ENCODE measurements at regions not wholly inside any gene's neighbourhood (a gene's known extent, or its start where the extent isn't known, plus 50 kb on each side); places are given as distances from the start of the nearest gene placed in this dataset.

- no peak for DNase-seq
Observed at GRCh38 chr3:107969994-107970819, 120.6 kb downstream of the CD47 start.

- no peak for DNase-seq
Observed at GRCh38 chr3:107969525-107969924, 121.3 kb downstream of the CD47 start.

DNA sequence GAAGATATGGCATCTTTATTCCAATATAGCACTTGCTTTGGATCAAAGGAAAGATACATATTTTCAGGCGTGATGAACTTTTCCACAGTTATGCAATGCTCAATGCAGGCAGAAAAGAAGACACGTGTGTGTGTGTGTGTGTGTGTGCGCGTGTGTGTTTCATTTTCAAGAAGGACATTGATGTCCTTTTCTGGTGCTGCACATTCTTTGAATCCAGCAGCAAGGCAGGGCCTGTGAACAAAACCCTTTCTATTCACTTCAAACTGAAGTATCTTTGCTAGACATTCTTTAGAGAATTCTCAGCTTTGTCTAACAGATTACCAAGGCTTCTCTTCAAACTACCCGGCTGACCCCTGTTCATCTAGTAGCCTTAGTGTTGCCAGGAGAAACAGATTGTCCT is 124.6 kb downstream of the CD47 start:
- no peak for DNase-seq

DNA sequence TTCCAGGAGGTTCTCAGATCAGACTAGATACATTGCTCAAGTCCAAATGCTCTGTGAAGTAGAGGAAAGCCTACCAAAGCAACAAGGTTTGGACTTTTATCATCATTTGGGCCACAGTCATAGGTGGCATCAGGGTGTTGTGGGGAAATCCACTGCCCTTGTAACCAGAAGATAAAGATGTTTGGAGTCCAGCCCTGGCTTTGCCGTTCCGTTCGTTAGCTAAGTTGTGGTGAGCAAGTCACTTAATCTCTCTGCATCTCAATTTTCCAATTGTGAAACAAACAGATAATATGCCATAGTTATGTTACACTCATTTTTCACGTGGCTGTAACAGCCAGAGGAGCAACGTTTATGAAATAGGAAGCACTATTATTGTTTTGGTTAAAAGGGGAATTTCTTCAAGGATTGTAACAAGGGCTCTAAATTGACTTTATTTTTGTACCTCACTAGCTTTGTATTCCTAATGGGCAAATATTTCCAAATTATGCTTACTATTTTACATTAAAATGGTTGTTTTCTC is 125.6 kb downstream of the CD47 start:
- DNase-seq: no peak

DNA sequence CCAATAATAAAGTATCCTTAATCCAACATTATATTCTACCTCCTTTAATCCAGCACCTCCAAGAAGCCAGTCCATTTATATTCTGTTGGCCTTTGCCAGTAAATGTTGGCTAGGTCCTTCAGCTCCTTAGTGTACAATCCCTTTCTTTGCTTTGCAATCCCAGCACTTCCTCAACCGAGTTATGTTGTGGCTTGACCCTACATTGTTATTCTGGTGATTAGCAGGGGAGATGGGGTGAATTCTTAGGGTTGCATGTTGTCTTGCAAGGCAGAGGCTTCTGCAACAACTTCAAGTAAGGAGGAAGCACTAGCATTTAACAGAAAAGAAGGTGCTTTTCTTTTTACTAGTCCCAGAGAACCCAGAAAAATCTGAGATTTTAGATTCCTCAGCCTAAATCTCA is 127.2 kb downstream of the CD47 start:
- DNase-seq: no peak

DNA sequence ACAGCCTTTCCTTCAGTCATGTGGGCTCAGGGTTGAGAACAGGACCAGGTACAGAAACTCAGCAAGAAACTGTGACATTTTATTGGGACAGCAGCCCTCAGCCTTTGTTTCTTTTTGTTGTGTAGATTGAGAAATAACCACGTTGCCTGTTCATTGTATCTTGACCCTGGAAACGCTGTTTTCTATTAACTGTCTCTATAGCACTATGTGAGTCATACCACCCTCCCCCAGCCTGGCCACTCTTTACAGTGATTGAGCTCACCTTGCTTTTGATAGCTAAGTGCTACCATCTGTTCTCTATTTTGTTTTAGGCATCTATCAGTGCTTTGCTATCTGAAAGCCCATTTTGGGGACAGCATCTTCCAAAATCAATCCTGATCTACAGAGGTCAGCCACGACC is 127.9 kb downstream of the CD47 start:
- DNase-seq: no peak

- DNase-seq: no peak
Observed at GRCh38 chr3:107962037-107962436, 128.8 kb downstream of the CD47 start.

DNA sequence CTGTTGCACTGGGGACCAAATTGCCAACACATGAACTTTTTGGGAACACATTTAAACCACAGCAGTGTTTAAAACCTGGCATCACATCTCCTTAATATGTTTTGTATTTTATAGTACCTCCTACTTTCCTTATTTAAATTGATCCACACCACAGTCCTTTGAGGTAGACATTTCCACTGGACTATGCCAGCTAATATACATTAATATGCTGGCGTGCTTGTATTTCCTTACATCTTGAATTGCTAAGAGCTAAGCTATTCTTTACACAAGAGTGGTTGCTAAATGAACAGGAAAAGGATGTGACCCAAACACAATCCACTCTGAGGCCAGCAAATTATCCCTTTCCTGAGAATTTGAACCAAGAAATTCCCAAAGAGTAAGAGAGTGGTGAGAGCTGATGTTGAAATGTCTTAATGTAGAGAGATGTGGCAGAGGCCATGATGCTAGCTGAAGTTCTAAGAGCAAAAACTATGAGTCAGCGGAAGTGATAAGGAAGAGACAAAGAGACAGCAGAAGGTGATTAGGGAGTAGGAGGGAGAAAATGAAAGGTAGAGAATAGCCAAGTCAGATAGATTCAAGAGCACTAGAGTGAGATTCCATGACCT is 131.2 kb downstream of the CD47 start:
- DNase-seq: no peak

DNA sequence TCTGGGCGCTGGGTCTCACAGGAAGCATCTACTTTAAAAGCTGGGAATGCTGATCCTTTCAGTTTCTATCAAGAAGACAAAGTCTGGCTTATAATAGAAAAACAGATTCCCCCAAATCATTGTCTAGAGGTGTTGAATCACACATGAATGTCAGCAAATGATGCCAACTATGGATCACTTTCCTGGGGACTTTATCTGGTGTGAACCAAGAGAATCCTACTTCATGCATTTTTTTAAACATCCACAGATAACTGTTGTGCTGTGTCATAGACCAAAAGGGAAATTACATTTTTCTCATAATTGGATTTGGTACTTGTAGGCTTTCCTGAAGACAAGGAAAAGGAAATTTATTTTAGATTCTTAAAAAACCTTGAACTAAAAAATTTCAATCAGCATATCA is 132.7 kb downstream of the CD47 start:
- DNase-seq: no peak

DNA sequence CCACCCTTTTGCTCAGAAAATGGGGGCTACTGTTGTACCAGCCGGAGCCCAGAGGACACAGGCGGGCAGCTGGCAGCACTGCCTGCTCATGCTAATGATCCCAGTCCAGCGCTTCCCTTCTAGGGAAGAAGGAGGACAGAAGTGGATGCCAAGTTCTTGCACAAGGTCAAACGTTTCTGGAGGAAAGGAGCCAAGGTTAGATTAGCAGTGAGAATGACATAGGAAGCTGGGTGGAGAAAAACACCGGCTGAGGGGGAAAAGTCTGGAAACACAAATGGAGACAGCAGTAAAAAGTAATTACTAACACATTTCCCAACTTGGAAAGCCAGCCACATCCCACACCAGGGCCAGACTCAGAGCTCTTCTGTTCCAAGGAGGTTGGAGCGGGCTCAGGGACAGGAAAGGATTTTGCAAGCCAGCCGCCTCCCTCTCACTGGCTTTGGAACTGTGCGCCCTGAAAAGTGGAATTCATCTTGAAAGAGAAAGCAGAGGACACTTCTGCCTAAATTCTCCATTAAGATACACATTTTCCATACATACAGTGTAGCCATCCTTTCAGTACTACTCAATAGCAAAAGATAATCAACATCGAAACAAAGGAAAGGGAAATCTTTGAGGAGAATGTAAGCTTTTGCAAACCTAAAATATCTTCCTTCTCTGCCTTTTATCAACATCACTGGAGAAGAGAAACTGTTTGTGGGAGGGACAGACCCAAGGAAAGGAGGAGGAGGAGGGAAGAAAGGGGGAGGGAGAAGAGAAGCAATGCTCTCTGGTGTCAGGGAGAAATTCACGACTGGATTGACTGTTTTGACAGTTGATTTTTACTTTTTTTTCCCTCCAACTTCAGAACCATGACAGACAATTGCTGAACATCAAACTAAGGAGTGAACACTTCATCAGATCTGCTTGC is 133.6 kb downstream of the CD47 start:
- DNase-seq: no peak

GRCh38 chr3:107954845-107955244 is 136.0 kb downstream of the CD47 start:
- DNase-seq: no peak

DNA sequence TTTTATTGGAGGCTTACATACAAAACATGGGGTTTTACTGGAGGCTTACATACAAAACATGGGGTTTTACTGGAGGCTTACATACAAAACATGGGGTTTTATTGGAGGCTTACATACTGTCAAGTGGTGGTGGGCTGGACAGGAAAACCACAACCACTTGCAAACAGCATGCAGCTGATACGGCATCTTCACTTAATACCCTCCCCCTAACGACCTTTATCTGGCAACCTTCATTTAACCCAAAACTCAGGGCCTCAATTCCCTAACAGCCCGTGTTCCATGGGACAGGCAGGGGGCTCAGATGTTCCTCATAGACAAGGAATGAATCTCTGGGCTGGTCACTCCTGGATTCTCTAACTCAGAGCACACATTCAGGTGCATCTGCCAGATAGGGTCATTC is 137.1 kb downstream of the CD47 start:
- no peak for DNase-seq

DNA sequence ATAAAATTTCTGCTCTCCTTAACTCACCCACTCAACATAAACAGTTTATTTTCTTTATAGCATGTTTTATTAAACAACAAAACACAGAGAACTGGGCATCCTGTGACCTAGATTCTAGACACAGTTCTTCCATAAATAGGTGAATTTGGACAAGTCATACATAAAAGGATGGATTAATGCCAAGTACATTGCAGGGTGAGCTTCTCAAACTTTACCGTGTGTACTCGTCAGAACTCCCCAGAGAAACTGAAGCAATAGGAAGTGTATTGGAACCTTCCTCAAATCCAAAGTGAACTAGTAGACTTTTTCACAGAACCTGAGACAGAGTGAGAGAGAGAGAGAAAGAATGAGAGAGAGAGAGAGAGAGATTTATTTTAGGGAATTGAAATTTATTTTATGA is 139.7 kb downstream of the CD47 start:
- no peak for DNase-seq

- DNase-seq: no peak
Observed at GRCh38 chr3:107950417-107950816, 140.4 kb downstream of the CD47 start.

DNA sequence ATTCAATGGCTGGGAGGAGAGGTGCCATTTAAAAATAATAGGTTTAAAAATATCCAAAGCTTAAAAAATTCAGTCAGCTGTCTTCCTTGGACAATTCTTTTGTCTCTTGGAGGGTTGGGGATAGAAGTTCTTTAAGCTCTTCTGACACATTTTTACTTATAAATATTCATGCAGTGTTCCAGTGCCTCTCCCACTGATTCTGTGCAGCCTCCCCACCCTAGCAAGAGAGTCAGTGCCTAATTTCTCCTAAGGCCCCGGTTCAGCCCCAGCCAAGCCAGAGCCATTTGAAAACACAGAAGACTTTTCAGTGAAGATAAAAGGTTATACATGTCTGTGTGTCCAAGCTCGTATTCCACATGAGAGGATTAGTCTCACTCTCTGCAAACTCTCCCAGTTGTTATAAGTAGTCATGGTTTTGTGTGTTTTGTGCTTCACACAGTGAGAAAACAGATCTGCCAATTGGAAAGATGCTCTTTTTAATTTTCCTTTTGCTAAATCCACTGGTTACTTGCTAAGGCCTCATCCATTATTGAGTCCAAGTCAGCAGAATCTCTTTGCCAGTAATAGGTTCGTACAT is 141.3 kb downstream of the CD47 start:
- DNase-seq: no peak

DNA sequence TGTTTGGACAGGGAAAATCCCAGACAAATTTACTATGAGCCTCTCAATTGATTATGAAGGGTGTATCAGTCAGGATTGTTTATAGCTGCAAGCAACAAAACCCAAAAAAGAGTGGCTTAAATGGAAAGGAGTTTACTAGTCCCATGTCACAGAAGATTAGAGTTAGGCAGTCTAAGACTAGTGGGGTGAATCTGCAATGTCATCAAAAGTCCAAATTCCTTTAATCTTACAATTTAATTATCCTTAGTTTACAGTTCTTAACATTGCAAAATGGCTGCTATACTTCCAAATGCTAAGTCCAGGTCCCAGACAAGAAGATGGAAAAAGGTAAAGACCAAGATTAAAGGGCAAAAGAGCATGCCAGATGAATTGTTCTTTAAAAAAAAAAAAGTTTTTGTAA is 143.6 kb downstream of the CD47 start:
- DNase-seq: no peak

DNA sequence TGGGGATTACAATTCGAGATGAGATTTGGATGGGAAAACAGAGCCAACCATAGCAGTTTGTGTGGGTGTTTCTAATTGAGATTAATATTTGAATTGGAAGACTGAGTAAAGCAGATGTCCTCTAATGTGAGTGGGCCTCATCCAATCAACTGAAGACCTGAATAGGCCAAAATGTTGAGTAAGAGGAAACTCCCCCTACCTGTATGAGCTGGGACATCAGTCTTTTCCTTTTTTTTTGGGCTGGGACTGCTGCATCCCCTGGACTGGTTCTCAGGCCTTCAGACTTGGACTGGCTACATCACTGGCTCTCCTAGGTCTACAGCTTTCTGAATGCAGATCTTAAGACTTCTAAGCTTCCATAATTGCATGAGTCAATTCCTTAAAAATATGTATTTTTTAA is 144.1 kb downstream of the CD47 start:
- no peak for DNase-seq

DNA sequence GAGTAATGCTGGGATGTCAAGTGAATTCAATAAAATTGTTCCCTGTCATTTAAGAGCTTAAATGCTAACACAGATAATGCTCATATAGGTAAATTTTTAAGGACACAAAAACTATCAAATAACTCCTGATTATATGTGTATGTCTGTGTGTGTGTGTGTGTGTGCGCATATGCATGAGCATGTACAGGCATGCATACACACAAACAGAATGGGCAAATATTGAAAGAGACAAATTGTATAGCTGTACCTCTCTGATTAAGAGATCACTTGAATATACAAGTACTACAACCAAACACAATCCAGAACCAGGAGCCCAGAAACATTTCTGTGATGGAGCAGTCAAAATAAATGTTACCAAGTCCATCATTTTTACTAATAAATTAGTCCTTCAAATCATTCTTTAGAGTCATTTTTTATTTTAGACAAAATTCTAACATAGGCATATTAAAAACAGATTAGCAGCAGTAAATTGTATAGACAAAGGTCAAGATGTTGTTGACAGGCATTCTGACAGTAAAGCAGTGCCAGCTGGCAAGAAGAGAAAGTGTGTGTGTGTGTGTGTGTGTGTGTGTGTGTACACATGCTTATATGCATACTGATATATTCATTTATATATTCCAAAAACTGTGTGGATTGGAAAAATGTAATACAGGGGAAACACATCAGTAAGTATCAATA is 145.3 kb downstream of the CD47 start:
- DNase-seq: no peak

- DNase-seq: no peak
Observed at GRCh38 chr3:107943786-107944523, 146.9 kb downstream of the CD47 start.

DNA sequence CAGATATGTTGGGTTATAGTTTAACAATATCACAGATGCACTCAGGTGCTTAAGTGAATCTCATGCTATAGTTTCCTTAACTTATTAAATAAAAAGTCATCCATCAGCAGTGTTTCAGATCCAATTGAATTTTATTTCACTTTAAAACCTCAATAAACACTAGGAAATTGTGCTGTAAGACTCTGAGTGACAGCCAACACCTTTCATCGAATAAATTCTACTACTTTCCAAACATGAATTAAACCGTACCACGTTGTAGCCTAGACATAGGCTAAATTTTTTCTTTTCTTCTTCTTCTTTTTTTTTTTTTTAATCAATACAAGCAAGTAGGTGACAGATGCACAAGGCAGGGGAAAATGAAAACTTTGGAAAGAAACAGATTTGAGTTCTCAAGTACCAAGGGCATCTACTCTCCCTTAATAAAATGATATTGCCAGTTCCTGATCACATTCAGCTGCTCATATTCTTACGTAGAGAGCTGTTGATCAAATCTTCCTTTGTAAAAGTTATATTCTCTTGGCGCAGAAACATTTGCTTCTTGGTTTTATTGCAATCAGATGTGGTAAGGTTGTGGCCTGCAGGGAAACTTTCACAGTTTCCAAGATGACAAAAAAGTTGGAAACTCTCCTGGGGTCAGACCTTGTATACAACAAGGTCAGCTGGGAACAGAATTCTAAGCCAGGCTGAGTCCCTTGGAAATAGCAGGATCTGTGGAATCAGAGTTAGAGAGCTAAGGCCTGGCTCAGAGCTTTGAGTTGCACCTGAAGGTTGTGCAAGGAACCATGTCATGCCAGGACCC is 147.7 kb downstream of the CD47 start:
- no peak for DNase-seq
